ENCODE measurements at regions not wholly inside any gene's neighbourhood (a gene's known extent, or its start where the extent isn't known, plus 50 kb on each side); places are given as distances from the start of the nearest gene placed in this dataset.

DNA sequence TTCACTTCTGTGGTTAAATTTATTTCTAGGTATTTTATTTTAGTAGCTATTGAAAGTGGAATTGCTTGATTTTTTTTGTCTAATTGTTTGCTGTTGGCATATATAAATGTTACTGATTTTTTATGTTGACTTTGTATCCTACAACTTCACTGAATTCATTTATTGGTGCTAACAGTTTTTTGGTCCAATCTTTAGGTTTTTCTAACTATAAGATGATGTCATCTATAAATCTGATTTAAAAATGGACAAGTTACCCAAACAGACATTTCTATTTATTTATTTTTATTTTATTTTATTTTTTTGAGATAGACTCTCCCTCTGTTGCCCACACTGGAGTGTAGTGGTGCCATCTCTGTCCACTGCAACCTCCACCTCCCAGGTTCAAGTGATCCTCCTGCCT, 162.3 kb downstream of the COX7C start:
- Histone ChIP-seq H4K20me1 (ENCODE audit: control insufficient read depth, insufficient read depth, low read depth, low read length) (no peaks in the 10 kb centered on the region), H3K4me1 (ENCODE audit: control insufficient read depth, low read length) (no peaks in the 10 kb centered on the region), H3F3A (ENCODE audit: control insufficient read depth, insufficient read depth) (no peaks in the 10 kb centered on the region), H3K79me2 (ENCODE audit: control insufficient read depth, low read length) (no peaks in the 10 kb centered on the region), H3K27me3 (ENCODE audit: control insufficient read depth, low read length) (no peaks in the 10 kb centered on the region), H3K4me3 (ENCODE audit: low read length) (no peak overlapping the region), H3K27ac (ENCODE audit: low read depth, low read length) (no peak overlapping the region), H3K4me2 (ENCODE audit: low read length) (no peak overlapping the region), H3K9me2 (replicated peaks; ENCODE audit: control insufficient read depth, low read length) (no peaks in the 10 kb centered on the region), H3K9me3 (ENCODE audit: control insufficient read depth, insufficient read depth, low read length) (no peaks in the 10 kb centered on the region), H3K36me3 (ENCODE audit: control insufficient read depth, low read length) (no peaks in the 10 kb centered on the region)
- TF ChIP-seq, protein P1, sequence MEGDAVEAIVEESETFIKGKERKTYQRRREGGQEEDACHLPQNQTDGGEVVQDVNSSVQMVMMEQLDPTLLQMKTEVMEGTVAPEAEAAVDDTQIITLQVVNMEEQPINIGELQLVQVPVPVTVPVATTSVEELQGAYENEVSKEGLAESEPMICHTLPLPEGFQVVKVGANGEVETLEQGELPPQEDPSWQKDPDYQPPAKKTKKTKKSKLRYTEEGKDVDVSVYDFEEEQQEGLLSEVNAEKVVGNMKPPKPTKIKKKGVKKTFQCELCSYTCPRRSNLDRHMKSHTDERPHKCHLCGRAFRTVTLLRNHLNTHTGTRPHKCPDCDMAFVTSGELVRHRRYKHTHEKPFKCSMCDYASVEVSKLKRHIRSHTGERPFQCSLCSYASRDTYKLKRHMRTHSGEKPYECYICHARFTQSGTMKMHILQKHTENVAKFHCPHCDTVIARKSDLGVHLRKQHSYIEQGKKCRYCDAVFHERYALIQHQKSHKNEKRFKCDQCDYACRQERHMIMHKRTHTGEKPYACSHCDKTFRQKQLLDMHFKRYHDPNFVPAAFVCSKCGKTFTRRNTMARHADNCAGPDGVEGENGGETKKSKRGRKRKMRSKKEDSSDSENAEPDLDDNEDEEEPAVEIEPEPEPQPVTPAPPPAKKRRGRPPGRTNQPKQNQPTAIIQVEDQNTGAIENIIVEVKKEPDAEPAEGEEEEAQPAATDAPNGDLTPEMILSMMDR (IDR thresholded peaks at IDR 0.05; ENCODE audit: low read depth, low read length, poor library complexity, severe bottlenecking) = no peak
- TF ChIP-seq EZH2phosphoT487 (IDR thresholded peaks at IDR 0.05; ENCODE audit: borderline replicate concordance, low read length) = no peak

DNA sequence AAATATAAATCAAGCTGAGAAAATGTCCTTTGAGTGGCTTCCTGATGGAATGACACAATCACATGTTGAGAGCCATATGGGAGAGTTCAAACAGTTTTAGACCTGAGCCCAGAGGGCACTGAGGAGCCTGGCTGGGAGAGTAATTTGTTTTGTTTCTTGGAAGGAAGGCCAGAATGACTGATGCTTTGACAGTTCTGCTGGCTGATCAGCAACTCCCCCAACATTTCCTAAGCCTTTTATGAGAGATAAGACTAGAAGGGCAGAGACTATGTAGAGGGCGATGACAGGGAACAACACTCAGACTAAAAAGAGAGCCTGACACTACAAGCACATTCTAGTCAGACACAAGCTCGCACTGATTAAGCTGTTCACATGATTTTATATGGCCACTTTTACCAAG, 169.2 kb downstream of the COX7C start:
- Histone ChIP-seq H3K9me2 (replicated peaks; ENCODE audit: control insufficient read depth, low read length) (no peaks in the 10 kb centered on the region), H3K4me1 (ENCODE audit: control insufficient read depth, low read length) (no peaks in the 10 kb centered on the region), H3K4me2 (ENCODE audit: low read length) (no peak overlapping the region), H3K4me3 (ENCODE audit: low read length) (no peak overlapping the region), H4K20me1 (ENCODE audit: control insufficient read depth, insufficient read depth, low read depth, low read length) (no peaks in the 10 kb centered on the region), H3K36me3 (ENCODE audit: control insufficient read depth, low read length) (no peaks in the 10 kb centered on the region), H3K27me3 (ENCODE audit: control insufficient read depth, low read length) (no peaks in the 10 kb centered on the region), H3K79me2 (ENCODE audit: control insufficient read depth, low read length) (no peaks in the 10 kb centered on the region), H3K9me3 (ENCODE audit: control insufficient read depth, insufficient read depth, low read length) (no peaks in the 10 kb centered on the region), H3F3A (ENCODE audit: control insufficient read depth, insufficient read depth) (no peaks in the 10 kb centered on the region), H3K27ac (ENCODE audit: low read depth, low read length) (no peak overlapping the region)
- no peak for TF ChIP-seq EZH2phosphoT487 (IDR thresholded peaks at IDR 0.05; ENCODE audit: borderline replicate concordance, low read length)
- TF ChIP-seq, protein P1 (IDR thresholded peaks at IDR 0.05; ENCODE audit: low read depth, low read length, poor library complexity, severe bottlenecking) = no peak

DNA sequence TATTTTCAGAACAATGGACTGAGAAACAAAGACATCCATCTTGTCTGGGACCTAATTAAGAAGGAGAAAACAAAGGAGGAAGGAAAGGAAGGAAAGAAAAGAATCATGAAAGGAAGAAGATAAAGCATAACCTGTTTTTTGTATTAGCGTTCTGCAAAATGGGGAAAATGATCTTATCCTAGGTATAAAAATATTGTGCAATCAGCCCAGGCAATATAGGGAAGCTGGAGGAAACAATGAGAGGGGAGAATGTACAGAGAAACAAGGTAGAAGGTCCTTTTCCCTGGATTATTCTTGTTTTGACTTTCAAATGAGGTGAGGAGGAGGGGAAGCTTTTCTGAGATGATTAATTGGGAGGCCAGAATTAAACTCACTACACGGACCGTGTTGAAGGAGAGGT, 177.9 kb downstream of the COX7C start:
- H3K27me3 ChIP-seq (ENCODE audit: control insufficient read depth, low read length) = no peaks in the 10 kb centered on the region
- H3K9me2 ChIP-seq (replicated peaks; ENCODE audit: control insufficient read depth, low read length) = no peaks in the 10 kb centered on the region
- H3F3A ChIP-seq (ENCODE audit: control insufficient read depth, insufficient read depth) = no peaks in the 10 kb centered on the region
- H3K4me1 ChIP-seq (ENCODE audit: control insufficient read depth, low read length) = no peaks in the 10 kb centered on the region
- H3K9me3 ChIP-seq (ENCODE audit: control insufficient read depth, insufficient read depth, low read length) = no peaks in the 10 kb centered on the region
- H3K4me3 ChIP-seq (ENCODE audit: low read length) = no peak overlapping the region
- H3K4me2 ChIP-seq (ENCODE audit: low read length) = no peak overlapping the region
- H3K27ac ChIP-seq (ENCODE audit: low read depth, low read length) = no peak overlapping the region
- TF ChIP-seq, protein P1 (IDR thresholded peaks at IDR 0.05; ENCODE audit: low read depth, low read length, poor library complexity, severe bottlenecking) = no peak
- TF ChIP-seq EZH2phosphoT487 (IDR thresholded peaks at IDR 0.05; ENCODE audit: borderline replicate concordance, low read length) = no peak
- no peaks in the 10 kb centered on the region for H3K36me3 ChIP-seq (ENCODE audit: control insufficient read depth, low read length)
- no peaks in the 10 kb centered on the region for H3K79me2 ChIP-seq (ENCODE audit: control insufficient read depth, low read length)
- H4K20me1 ChIP-seq (ENCODE audit: control insufficient read depth, insufficient read depth, low read depth, low read length) = no peaks in the 10 kb centered on the region

DNA sequence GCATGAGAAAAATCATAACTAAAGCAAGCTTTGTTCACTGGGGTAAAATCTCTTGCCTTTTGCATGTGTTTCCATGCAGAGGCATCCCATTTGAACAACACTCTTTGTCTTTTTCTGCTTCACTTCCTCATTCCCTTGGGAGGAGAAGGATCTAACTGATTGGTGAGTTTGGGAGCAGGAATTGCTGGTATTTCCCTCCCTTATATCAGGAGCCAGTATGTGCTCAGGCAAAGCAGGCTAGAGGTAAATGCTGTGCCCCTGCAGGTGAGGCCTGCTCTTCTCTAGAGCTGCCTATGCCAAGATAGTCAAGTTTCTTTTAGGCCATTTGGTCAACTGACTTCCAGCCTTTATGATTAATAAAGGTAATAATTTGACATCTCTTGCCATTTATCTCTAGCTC, 179.9 kb downstream of the COX7C start:
- Histone ChIP-seq H4K20me1 (ENCODE audit: control insufficient read depth, insufficient read depth, low read depth, low read length) (no peaks in the 10 kb centered on the region), H3K79me2 (ENCODE audit: control insufficient read depth, low read length) (no peaks in the 10 kb centered on the region), H3K4me3 (ENCODE audit: low read length) (no peak overlapping the region), H3K27me3 (ENCODE audit: control insufficient read depth, low read length) (no peaks in the 10 kb centered on the region), H3F3A (ENCODE audit: control insufficient read depth, insufficient read depth) (no peaks in the 10 kb centered on the region), H3K9me2 (replicated peaks; ENCODE audit: control insufficient read depth, low read length) (no peaks in the 10 kb centered on the region), H3K27ac (ENCODE audit: low read depth, low read length) (no peak overlapping the region), H3K36me3 (ENCODE audit: control insufficient read depth, low read length) (no peaks in the 10 kb centered on the region), H3K4me1 (ENCODE audit: control insufficient read depth, low read length) (no peaks in the 10 kb centered on the region), H3K4me2 (ENCODE audit: low read length) (no peak overlapping the region), H3K9me3 (ENCODE audit: control insufficient read depth, insufficient read depth, low read length) (no peaks in the 10 kb centered on the region)
- TF ChIP-seq, protein P1 (IDR thresholded peaks at IDR 0.05; ENCODE audit: low read depth, low read length, poor library complexity, severe bottlenecking) = no peak
- TF ChIP-seq EZH2phosphoT487 (IDR thresholded peaks at IDR 0.05; ENCODE audit: borderline replicate concordance, low read length) = no peak
